Right cardiac atrium (tissue), 5 donors: ENCODE measurements at regions not wholly inside any gene's neighbourhood (a gene's known extent, or its start where the extent isn't known, plus 50 kb on each side); places are given as distances from the start of the nearest gene placed in this dataset.
"Not testable (repeated sequence)": the region's sequence is repeated elsewhere in the genome, so short reads cannot be mapped to it uniquely, and the experiment has no call there.

ENCODE experiments used
- ATAC-seq, 2 donors: fragments of 200-7000 bp; cut with Tn5 transposase; one replicate each; pipeline versions ENCODE4 v1.8.0 to v1.9.1; 2020; ENCODE audit warnings: moderate library complexity in 2 of 2, mild to moderate bottlenecking in 1 of 2
- DNase-seq, 3 donors: peaks; one replicate each; pipeline ENCODE4 v3.0.0-alpha.2; 2020
- H3K27ac ChIP-seq: one replicate; pipeline ENCODE4 v1.5.1; 2013; ENCODE audit warnings: mild to moderate bottlenecking, low read length, control low read depth, moderate library complexity
- H3K27me3 ChIP-seq: one replicate; pipeline ENCODE4 v1.6.1; 2013; ENCODE audit not compliant: control insufficient read depth, insufficient read depth
- H3K4me1 ChIP-seq: one replicate; pipeline ENCODE4 v1.6.1; 2013; ENCODE audit warnings: low read length; ENCODE audit not compliant: control insufficient read depth, insufficient read depth
- H3K4me3 ChIP-seq: one replicate; pipeline ENCODE4 v1.5.1; 2013; ENCODE audit warnings: low read length, control low read depth
- H3K9me3 ChIP-seq: one replicate; pipeline ENCODE4 v1.6.1; 2013; ENCODE audit warnings: low read length; ENCODE audit not compliant: control insufficient read depth
- WGBS: extraction: QIAGEN DNeasy Blood & Tissue Kit; methylation state at CpG from one replicate; pipeline ENCODE4 v1.1.7; 2013; 5-methylcytosine and 5-hydroxymethylcytosine counted together
- intact Hi-C, 4 donors: fragments of 100-400 bp; cut with DNase I; formaldehyde crosslinking; loops; one replicate each; pipeline versions ENCODE4 v1.11.0 to v1.14.0; 2022 to 2023
- donor health status: healthy with polysubstance abuse.
- donor health status: DM: no; HTN: yes; CAD: no.
- donor health status: DM: no; HTN: no; CAD: no.
- donor health status: DM: no; HTN: yes; CAD: no; lungs with severe emphysema.
- donor health status: DM: yes; HTN: yes; CAD: no.

DNA sequence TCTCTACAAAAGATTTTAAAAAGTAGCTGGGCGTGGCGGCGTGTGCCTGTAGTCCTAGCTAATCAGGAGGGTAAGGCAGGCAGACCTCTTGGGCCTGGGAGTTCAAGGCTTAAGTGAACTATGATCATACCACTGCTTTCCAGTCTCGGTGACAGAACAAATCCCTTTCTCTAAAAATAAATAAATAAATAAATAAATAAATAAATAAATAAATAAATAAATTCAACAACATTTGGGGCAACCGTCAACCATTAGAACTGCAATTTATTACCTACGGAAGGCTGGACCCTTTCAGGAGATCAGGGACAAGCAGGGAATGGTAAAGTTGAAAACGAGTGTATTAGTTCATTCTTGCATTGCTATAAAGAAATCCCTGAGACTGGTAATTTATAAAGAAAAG, 136.2 kb upstream of the USP9X start:
- intact Hi-C loops = no loop called here
- 83% methylated on average over 7 of the region's 7 CpGs for WGBS
- DNase-seq = no peak
- H3K4me1 ChIP-seq = no peaks in the 10 kb centered on the region
- no peaks in the 10 kb centered on the region for H3K27me3 ChIP-seq
- ATAC-seq = no peak
- no peak overlapping the region for H3K4me3 ChIP-seq
- H3K9me3 ChIP-seq = no peaks in the 10 kb centered on the region
- no peak overlapping the region for H3K27ac ChIP-seq

- H3K9me3 ChIP-seq = no peaks in the 10 kb centered on the region
- DNase-seq = no peak
- H3K27me3 ChIP-seq = no peaks in the 10 kb centered on the region
- H3K27ac ChIP-seq = no peak overlapping the region
- WGBS = 70% methylated on average over 1 of the region's 1 CpG
- H3K4me3 ChIP-seq = no peak overlapping the region
- intact Hi-C loops = no loop called here
- no peaks in the 10 kb centered on the region for H3K4me1 ChIP-seq
- ATAC-seq = no peak
These were observed 134.7 kb upstream of the USP9X start for GRCh38 chrX:40950546-40950945.

GRCh38 chrX:40951407-40951806, 133.8 kb upstream of the USP9X start:
- H3K27me3 ChIP-seq, H3K27ac ChIP-seq, DNase-seq, H3K4me1 ChIP-seq, intact Hi-C loops, ATAC-seq, H3K4me3 ChIP-seq, H3K9me3 ChIP-seq: not testable (repeated sequence)
- 89% methylated on average over 3 of the region's 3 CpGs for WGBS

GRCh38 chrX:40952855-40953254, 132.4 kb upstream of the USP9X start:
- H3K27ac ChIP-seq = no peak overlapping the region
- DNase-seq = no peak
- no peaks in the 10 kb centered on the region for H3K27me3 ChIP-seq
- H3K4me3 ChIP-seq = no peak overlapping the region
- peak in 1 of 2 donors; percentile 55 for ATAC-seq
- 37% methylated on average over 4 of the region's 4 CpGs for WGBS
- no peaks in the 10 kb centered on the region for H3K9me3 ChIP-seq
- intact Hi-C loops = no loop called here
- no peaks in the 10 kb centered on the region for H3K4me1 ChIP-seq

GRCh38 chrX:40953369-40953768, 131.9 kb upstream of the USP9X start:
- DNase-seq (no peak), ATAC-seq (no peak)
- H3K4me3 ChIP-seq = no peak overlapping the region
- intact Hi-C loops = no loop called here
- no peaks in the 10 kb centered on the region for H3K27me3 ChIP-seq
- H3K4me1 ChIP-seq = no peaks in the 10 kb centered on the region
- no peaks in the 10 kb centered on the region for H3K9me3 ChIP-seq
- H3K27ac ChIP-seq = no peak overlapping the region
- 91% methylated on average over 2 of the region's 2 CpGs for WGBS

DNA sequence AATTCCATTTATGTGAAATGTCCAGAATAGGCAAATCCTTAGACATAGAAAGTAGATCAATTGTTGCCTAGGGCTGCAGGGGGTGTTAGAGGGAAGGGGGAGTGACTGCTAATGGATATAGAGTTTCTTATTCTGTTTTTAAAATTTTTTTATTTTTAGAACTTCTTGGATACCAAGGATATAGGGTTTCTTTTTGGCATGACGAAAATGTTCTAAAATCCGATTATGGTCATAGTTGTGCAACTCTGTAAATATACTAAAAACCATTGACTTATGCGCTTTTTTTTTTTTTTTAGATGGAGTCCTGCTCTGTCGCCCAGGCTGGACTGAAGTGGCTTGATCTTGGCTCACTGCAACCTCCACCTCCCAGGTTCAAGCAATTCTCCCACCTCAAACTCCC, 125.2 kb upstream of the USP9X start:
- no peaks in the 10 kb centered on the region for H3K27me3 ChIP-seq
- 88% methylated on average over 4 of the region's 4 CpGs for WGBS
- intact Hi-C loops = no loop called here
- H3K9me3 ChIP-seq = no peaks in the 10 kb centered on the region
- H3K4me3 ChIP-seq = no peak overlapping the region
- DNase-seq (no peak), ATAC-seq (no peak)
- H3K27ac ChIP-seq = no peak overlapping the region
- H3K4me1 ChIP-seq = no peaks in the 10 kb centered on the region

GRCh38 chrX:40962793-40963407, 122.3 kb upstream of the USP9X start:
- WGBS = 89% methylated on average over 12 of the region's 12 CpGs
- intact Hi-C loops = no loop called here
- DNase-seq = no peak
- H3K9me3 ChIP-seq = no peaks in the 10 kb centered on the region
- no peak overlapping the region for H3K4me3 ChIP-seq
- H3K4me1 ChIP-seq = no peaks in the 10 kb centered on the region
- H3K27me3 ChIP-seq = no peaks in the 10 kb centered on the region
- no peak for ATAC-seq
- H3K27ac ChIP-seq = no peak overlapping the region

DNA sequence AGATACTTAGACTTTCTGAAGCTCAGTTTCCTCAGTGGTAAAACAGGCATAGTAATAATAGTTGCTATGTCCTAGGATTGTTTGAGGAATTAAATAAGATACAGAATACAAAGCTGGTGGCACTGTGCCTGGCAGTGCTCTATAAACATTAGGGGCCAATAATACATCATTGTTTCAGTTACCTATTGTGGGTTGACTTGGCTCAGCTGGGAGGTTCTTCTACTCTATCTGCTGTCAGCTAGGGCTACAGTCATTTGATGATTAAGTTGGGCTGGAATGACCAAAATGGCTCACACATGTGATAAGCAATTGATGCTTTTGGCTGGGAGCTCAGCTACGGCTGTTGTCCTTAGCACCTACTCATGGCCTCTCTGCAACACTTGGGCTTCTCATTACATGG, 121.2 kb upstream of the USP9X start:
- DNase-seq (no peak), ATAC-seq (no peak)
- Histone ChIP-seq H3K4me3 (no peak overlapping the region), H3K27ac (no peak overlapping the region), H3K9me3 (no peaks in the 10 kb centered on the region), H3K4me1 (no peaks in the 10 kb centered on the region), H3K27me3 (no peaks in the 10 kb centered on the region)
- intact Hi-C loops = no loop called here
- WGBS = 57% methylated on average over 1 of the region's 1 CpG

DNA sequence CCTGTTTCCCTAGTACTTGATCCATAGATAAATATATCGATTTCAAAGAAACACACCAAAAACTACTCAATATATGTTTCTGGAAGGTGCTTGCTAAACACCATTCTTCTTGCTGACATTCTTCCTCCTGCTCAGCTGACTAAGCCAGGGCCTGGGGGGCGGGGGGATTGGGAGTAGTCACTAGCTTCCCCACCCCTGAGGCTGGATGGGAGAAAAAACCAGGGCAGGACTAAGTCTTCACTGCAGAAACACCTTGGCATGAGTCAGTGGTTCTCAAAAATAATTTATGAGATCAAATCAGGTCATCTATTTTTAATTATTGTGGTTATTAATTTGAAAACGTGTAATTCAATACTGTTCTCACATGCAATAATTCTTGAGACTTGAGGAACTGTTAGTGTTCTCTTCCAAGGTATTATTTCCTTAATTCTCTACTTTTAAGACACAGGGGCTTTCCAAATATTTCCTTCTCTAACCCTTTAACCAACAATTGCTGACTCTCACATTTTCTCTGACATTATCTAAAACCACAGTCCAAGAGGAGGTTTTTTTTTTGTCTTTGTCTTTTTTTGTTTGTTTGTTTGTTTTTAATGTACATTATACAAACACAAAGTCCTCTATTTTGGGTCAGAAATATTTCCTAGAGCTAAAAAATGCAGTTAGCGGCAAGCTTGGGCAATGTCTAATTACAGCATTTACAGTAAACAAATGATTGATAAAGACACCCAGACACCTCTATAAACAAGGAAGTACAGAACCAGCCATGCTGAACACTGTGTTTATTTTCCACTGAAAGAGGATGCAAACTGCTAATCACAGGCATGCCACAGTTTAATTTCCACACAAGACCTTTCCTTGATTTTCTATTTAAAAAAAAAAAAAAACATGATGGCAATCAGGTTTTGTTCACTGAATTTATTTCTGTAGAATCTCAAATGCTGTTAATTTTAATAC, 120.3 kb upstream of the USP9X start:
- DNase-seq = no peak
- H3K4me3 ChIP-seq = no peak overlapping the region

GRCh38 chrX:40966213-40966820, 118.9 kb upstream of the USP9X start:
- intact Hi-C loops = no loop called here
- H3K27ac ChIP-seq = no peak overlapping the region
- 46% methylated on average over 6 of the region's 6 CpGs for WGBS

More for the DNA sequence above, 120.3 kb upstream of the USP9X start:
- WGBS = 63% methylated on average over 4 of the region's 4 CpGs
- Histone ChIP-seq H3K4me1 (no peaks in the 10 kb centered on the region), H3K9me3 (no peaks in the 10 kb centered on the region), H3K27ac (no peak overlapping the region), H3K27me3 (no peaks in the 10 kb centered on the region)
- no peak for ATAC-seq
- intact Hi-C loops = no loop called here

GRCh38 chrX:40968180-40968579, 117.1 kb upstream of the USP9X start:
- no peak for ATAC-seq
- no peak overlapping the region for H3K4me3 ChIP-seq
- H3K9me3 ChIP-seq = no peaks in the 10 kb centered on the region
- WGBS = 92% methylated on average over 7 of the region's 7 CpGs
- no peak for DNase-seq
- H3K27me3 ChIP-seq = no peaks in the 10 kb centered on the region
- intact Hi-C loops = no loop called here
- H3K27ac ChIP-seq = no peak overlapping the region
- no peaks in the 10 kb centered on the region for H3K4me1 ChIP-seq

More at GRCh38 chrX:40966213-40966820, 118.9 kb upstream of the USP9X start:
- no peaks in the 10 kb centered on the region for H3K4me1 ChIP-seq
- H3K27me3 ChIP-seq = no peaks in the 10 kb centered on the region
- H3K9me3 ChIP-seq = no peaks in the 10 kb centered on the region
- H3K4me3 ChIP-seq = no peak overlapping the region
- ATAC-seq (no peak), DNase-seq (no peak)
